ENCODE measurements at regions not wholly inside any gene's neighbourhood (a gene's known extent, or its start where the extent isn't known, plus 50 kb on each side); places are given as distances from the start of the nearest gene placed in this dataset.

- no peak overlapping the region for H3K4me3 ChIP-seq (ENCODE audit: low read depth, low read length)
These were observed 1835.2 kb upstream of the NUDT12 start for GRCh38 chr5:105397749-105398148.

GRCh38 chr5:105392710-105393149 is 1830.1 kb upstream of the NUDT12 start:
- no peak overlapping the region for H3K4me3 ChIP-seq (ENCODE audit: low read depth, low read length)

GRCh38 chr5:105392122-105392709 is 1829.6 kb upstream of the NUDT12 start:
- H3K4me3 ChIP-seq (ENCODE audit: low read depth, low read length) = no peak overlapping the region

GRCh38 chr5:105380126-105380525 is 1817.5 kb upstream of the NUDT12 start:
- no peak overlapping the region for H3K4me3 ChIP-seq (ENCODE audit: low read depth, low read length)

- H3K4me3 ChIP-seq (ENCODE audit: low read depth, low read length) = no peak overlapping the region
These were observed 1808.6 kb upstream of the NUDT12 start for GRCh38 chr5:105371169-105371568.

GRCh38 chr5:105350486-105351140 is 1788.0 kb upstream of the NUDT12 start:
- H3K4me3 ChIP-seq (ENCODE audit: low read depth, low read length) = no peak overlapping the region

GRCh38 chr5:105331558-105331957 is 1769.0 kb upstream of the NUDT12 start:
- H3K4me3 ChIP-seq (ENCODE audit: low read depth, low read length) = no peak overlapping the region

- no peak overlapping the region for H3K4me3 ChIP-seq (ENCODE audit: low read depth, low read length)
These were observed 1767.6 kb upstream of the NUDT12 start for GRCh38 chr5:105330185-105330584.

- H3K4me3 ChIP-seq (ENCODE audit: low read depth, low read length) = no peak overlapping the region
These were observed 1742.3 kb upstream of the NUDT12 start for GRCh38 chr5:105304859-105305258.

GRCh38 chr5:105288946-105289345 is 1726.4 kb upstream of the NUDT12 start:
- H3K4me3 ChIP-seq (ENCODE audit: low read depth, low read length) = no peak overlapping the region

- no peak overlapping the region for H3K4me3 ChIP-seq (ENCODE audit: low read depth, low read length)
These were observed 1720.5 kb upstream of the NUDT12 start for GRCh38 chr5:105283134-105283533.

- no peak overlapping the region for H3K4me3 ChIP-seq (ENCODE audit: low read depth, low read length)
These were observed 1711.5 kb upstream of the NUDT12 start for GRCh38 chr5:105274079-105274478.

- no peak overlapping the region for H3K4me3 ChIP-seq (ENCODE audit: low read depth, low read length)
These were observed 1700.9 kb upstream of the NUDT12 start for GRCh38 chr5:105263515-105263914.

- H3K4me3 ChIP-seq (ENCODE audit: low read depth, low read length) = no peak overlapping the region
These were observed 1697.1 kb upstream of the NUDT12 start for GRCh38 chr5:105259581-105260217.

GRCh38 chr5:105238561-105238960 is 1676.0 kb upstream of the NUDT12 start:
- no peak overlapping the region for H3K4me3 ChIP-seq (ENCODE audit: low read depth, low read length)

- H3K4me3 ChIP-seq (ENCODE audit: low read depth, low read length) = no peak overlapping the region
These were observed 1668.0 kb upstream of the NUDT12 start for GRCh38 chr5:105230516-105231157.

- no peak overlapping the region for H3K4me3 ChIP-seq (ENCODE audit: low read depth, low read length)
These were observed 1655.4 kb upstream of the NUDT12 start for GRCh38 chr5:105218018-105218417.

- H3K4me3 ChIP-seq (ENCODE audit: low read depth, low read length) = no peak overlapping the region
These were observed 1650.5 kb upstream of the NUDT12 start for GRCh38 chr5:105213078-105213477.

GRCh38 chr5:105207066-105207465 is 1644.5 kb upstream of the NUDT12 start:
- H3K4me3 ChIP-seq (ENCODE audit: low read depth, low read length) = no peak overlapping the region

GRCh38 chr5:105197531-105197930 is 1634.9 kb upstream of the NUDT12 start:
- no peak overlapping the region for H3K4me3 ChIP-seq (ENCODE audit: low read depth, low read length)

GRCh38 chr5:105195765-105196164 is 1633.2 kb upstream of the NUDT12 start:
- H3K4me3 ChIP-seq (ENCODE audit: low read depth, low read length) = no peak overlapping the region

GRCh38 chr5:105172918-105173317 is 1610.3 kb upstream of the NUDT12 start:
- no peak overlapping the region for H3K4me3 ChIP-seq (ENCODE audit: low read depth, low read length)
